ENCODE measurements at regions not wholly inside any gene's neighbourhood (a gene's known extent, or its start where the extent isn't known, plus 50 kb on each side); places are given as distances from the start of the nearest gene placed in this dataset.
"Not testable (repeated sequence)": the region's sequence is repeated elsewhere in the genome, so short reads cannot be mapped to it uniquely, and the experiment has no call there.

DNA sequence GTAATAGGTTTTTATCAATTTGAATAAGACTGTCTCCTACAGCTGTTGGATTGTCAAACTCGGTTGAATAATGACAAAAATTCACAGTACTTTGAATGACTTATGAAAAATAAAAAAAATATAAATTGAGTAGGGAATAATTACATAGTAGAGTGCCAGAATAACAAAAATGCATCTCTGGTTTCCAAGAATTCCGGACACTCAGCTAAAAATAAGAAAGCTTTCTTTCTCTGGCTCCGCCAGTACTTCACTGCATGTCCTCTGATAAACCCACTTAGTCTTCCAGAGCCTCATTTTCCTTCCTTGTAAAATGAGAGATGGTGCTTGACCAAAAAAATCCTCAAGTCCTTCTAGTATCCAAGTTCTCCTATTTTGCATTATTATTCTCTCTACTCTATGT is 374.6 kb upstream of the LUZP2 start:
- H3K27ac Mint-ChIP-seq, result no peak overlapping the region
- DNase-seq (ENCODE audit: low spot score in 2 of 2) (no peak), ATAC-seq (no peak)
- peaks cover 5 to 8% of the 10 kb centered on the region in 2 donors for H3K9me3 Mint-ChIP-seq
- no peaks in the 10 kb centered on the region for H3K36me3 Mint-ChIP-seq

DNA sequence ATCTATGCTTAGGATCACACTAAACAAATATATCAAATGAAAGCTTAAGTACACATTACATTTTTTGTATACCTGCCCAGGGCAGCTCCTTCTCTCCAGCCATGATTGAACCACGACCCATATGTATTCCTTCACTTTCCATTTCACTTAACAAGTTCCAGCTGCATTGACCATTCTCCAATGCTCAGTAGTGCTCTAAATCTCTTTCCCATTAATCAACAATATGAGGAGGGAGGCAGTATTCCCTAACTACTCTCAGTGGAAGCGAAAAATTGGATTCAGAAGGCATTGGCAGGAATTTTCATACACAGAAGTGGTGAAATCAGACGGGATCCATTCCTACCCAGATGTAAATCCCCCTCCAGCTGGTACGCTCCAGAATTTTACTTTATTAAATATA is 372.0 kb upstream of the LUZP2 start:
- Mint-ChIP-seq H3K9me3 (peaks cover 8 to 12% of the 10 kb centered on the region in 2 donors), H3K27ac (no peak overlapping the region), H3K36me3 (no peaks in the 10 kb centered on the region)
- DNase-seq (ENCODE audit: low spot score in 2 of 2) (no peak), ATAC-seq (no peak)

- no peak overlapping the region for H3K27ac Mint-ChIP-seq
- DNase-seq (ENCODE audit: low spot score in 2 of 2) (no peak), ATAC-seq (no peak)
- H3K9me3 Mint-ChIP-seq, result peaks cover 12% of the 10 kb centered on the region in 2 donors
- H3K36me3 Mint-ChIP-seq, result no peaks in the 10 kb centered on the region
Measured at GRCh38 chr11:24131698-24132097, 365.2 kb upstream of the LUZP2 start.

DNA sequence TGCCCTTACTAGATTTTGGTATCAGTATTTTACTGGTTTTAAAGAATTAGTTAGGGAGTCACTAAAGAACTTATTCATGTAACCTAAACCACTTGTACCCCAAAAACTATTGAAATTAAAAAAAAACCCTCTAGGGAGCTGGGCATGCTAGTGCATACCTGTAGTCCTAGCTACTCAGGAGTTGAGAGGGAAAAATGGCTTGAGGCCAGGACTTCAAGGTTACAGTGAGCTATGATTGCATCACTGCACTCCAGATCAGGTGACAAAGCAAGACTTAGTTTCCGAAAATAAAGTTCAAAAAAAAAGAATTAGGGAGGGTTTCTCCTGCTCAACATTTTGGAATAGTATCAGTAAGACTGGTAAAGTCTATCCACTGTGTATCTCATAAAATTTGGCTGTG is 364.4 kb upstream of the LUZP2 start:
- H3K36me3 Mint-ChIP-seq, result no peaks in the 10 kb centered on the region
- no peak for ATAC-seq
- H3K27ac Mint-ChIP-seq, result no peak overlapping the region

DNA sequence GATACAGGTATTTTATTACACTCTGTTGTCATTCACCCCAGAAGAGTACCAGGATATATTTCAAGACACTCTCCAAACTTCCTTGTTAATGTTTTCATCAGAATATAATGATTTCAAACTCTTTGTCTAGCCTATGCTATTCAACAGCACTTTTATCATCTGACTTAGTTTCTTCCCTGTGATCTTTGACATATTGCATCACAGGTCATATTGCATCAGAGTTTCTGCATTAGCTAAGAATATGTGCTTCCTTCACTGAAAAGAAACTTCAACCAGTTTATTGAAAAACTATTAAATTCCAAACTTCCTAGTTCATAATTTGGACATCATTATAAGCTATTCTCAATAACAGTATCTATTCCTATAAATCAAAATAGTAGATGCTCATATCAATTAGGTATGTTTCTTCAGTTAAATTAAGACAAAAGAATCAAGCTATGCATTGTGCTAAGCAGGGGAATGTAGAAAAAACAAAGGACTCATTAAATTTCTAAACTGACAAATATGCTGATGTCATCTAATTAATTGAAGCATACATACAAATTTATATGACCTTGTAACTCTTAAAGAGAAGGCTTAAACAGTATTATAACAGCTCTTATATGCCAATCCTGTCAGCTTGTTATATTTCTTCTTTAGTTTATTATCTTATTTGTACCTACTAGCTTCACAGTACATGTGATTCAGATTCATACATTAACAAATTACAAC is 361.8 kb upstream of the LUZP2 start:
- DNase-seq (ENCODE audit: low spot score in 2 of 2), result no peak
- no peak for ATAC-seq
- H3K9me3 Mint-ChIP-seq, result peaks cover 5 to 15% of the 10 kb centered on the region in 2 donors

More for the DNA sequence above, 364.4 kb upstream of the LUZP2 start:
- DNase-seq (ENCODE audit: low spot score in 2 of 2), result no peak
- peaks cover 12% of the 10 kb centered on the region in 2 donors for H3K9me3 Mint-ChIP-seq

GRCh38 chr11:24142062-24142461 is 354.8 kb upstream of the LUZP2 start:
- H3K9me3 Mint-ChIP-seq, result peaks cover 10 to 11% of the 10 kb centered on the region in 2 donors
- H3K27ac Mint-ChIP-seq, result no peak overlapping the region
- no peak for ATAC-seq
- DNase-seq (ENCODE audit: low spot score in 2 of 2), result no peak
- H3K36me3 Mint-ChIP-seq, result no peaks in the 10 kb centered on the region

More for the DNA sequence above, 361.8 kb upstream of the LUZP2 start:
- Mint-ChIP-seq H3K36me3 (no peaks in the 10 kb centered on the region), H3K27ac (no peak overlapping the region)

DNA sequence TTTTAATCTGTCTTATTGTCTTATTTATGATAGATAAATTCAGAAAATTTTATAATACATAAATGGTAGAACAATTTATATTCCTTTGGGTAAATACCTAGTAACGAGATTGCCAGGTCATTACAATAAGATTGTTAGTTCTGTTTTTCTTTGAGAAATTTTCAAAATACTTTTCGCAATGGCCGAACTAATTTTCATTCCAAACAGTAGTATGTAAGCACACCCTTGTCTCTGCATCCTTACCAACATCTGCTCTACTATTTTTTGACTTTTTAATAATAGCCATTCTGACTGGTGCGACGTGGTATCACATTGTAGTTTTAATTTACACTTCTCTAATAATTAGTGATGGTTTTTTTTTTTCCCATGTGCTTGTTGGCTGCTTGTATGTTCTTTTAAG is 351.4 kb upstream of the LUZP2 start:
- Mint-ChIP-seq H3K27ac (no peak overlapping the region), H3K9me3 (peaks cover 11 to 21% of the 10 kb centered on the region in 2 donors), H3K36me3 (no peaks in the 10 kb centered on the region)
- DNase-seq (ENCODE audit: low spot score in 2 of 2), result no peak
- ATAC-seq, result no peak

DNA sequence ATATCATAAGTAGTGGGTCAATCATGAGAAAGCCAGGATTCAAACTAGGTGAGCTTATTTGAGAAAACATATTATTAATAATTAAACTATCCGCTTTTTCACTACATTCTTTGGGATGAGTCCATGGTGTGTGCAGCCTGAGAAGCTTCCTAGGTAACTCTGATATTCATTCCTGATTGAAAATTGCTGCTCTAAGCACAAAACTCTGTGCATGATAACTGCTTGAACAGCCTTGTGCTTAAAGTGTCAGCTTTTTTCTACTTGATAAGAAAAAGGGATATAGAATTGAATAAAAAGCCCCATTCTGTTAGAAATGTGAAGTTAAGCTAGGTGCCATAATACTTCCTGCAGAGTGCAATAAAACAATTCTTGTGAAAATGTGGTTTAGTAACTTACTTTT is 343.5 kb upstream of the LUZP2 start:
- DNase-seq (ENCODE audit: low spot score in 2 of 2) (no peak), ATAC-seq (no peak)
- Mint-ChIP-seq H3K9me3 (peaks cover 9 to 10% of the 10 kb centered on the region in 2 donors), H3K36me3 (no peaks in the 10 kb centered on the region), H3K27ac (no peak overlapping the region)

DNA sequence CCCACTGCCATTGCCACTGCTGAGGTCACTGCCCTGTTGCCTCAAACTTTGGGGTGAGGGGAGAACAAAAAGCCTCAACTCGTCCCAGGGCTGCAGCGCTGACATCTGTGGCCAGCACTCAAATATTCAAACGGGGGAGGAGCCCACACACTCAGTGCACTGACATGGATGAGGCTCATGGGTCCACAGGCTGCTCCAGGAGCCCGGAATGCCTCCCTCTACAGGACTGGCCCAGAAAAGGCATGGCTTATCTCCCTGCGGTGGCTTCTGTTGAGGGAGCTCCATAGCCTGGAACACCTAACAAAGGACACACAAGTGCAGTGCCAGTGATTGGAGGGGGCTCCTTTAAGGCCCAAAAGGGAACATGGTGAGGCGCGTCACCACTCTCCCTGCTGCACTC is 341.1 kb upstream of the LUZP2 start:
- DNase-seq (ENCODE audit: low spot score in 2 of 2), result no peak
- peaks cover 5 to 6% of the 10 kb centered on the region in 2 donors for H3K9me3 Mint-ChIP-seq
- H3K27ac Mint-ChIP-seq, result no peak overlapping the region
- H3K36me3 Mint-ChIP-seq, result no peaks in the 10 kb centered on the region
- no peak for ATAC-seq

DNA sequence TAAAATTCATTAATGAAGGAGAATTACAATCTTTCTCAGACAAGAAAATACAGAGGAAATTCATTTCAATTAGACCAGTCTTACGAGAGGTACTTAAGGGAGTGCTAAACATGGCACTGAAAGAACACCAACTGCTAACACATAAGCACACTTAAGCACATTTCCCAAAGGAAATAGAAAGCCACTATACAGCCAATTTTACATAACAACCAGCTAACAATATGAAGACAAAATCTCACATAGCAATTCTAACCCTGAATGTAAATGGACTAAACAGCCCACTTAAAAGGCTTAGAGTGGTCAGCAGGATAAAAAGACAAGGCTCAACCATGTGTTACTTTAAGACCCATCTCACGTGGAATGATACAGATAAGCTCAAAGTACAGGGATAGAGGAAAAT is 339.5 kb upstream of the LUZP2 start:
- Mint-ChIP-seq H3K27ac (no peak overlapping the region), H3K36me3 (no peaks in the 10 kb centered on the region), H3K9me3 (peaks cover 5% of the 10 kb centered on the region in 2 donors)
- DNase-seq (ENCODE audit: low spot score in 2 of 2) (no peak), ATAC-seq (no peak)

DNA sequence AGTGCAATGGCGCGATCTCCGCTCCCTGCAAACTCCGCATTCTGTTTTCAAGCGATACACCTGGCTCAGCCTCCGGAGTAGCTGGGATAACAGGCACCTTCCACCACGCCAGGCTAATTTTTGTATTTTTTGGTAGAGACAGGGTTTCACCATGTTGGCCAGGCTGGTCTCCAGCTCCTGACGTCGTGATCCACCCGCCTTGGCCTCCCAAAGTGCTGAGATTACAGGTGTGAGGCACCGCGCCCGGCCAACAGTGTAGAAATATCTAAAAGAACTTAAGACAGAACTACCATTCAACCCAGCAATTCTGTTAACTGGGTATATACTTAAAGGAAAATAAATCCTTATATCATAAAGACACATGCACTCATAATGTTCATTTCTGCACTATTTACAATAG is 335.3 kb upstream of the LUZP2 start:
- ATAC-seq (no peak), DNase-seq (ENCODE audit: low spot score in 2 of 2) (no peak)
- Mint-ChIP-seq H3K9me3 (peaks cover 3 to 4% of the 10 kb centered on the region in 2 donors), H3K27ac (no peak overlapping the region), H3K36me3 (no peaks in the 10 kb centered on the region)

- ATAC-seq (no peak), DNase-seq (ENCODE audit: low spot score in 2 of 2) (no peak)
- no peaks in the 10 kb centered on the region for H3K36me3 Mint-ChIP-seq
- no peak overlapping the region for H3K27ac Mint-ChIP-seq
- peaks cover 3 to 4% of the 10 kb centered on the region in 2 donors for H3K9me3 Mint-ChIP-seq
Measured at GRCh38 chr11:24163146-24163545, 333.7 kb upstream of the LUZP2 start.

DNA sequence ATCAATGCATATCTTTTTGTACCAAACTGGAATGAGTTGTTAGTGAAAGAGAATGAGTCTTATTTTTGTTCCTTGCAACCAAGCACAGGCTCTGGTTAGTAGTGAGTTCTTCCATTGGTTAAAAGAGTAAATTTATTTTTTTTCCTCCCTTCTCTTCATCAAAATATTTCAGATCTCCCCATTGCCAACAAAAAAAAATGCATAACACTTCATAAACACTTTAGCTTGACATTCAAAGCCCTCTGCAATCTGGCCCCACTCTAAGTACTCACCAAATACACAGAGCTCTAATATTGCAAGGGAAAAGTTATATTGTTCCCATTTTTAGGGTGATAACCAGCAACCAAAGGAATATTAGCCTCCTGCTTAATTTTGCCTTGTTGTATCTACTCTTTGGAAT is 333.0 kb upstream of the LUZP2 start:
- H3K9me3 Mint-ChIP-seq, result peaks cover 3 to 4% of the 10 kb centered on the region in 2 donors
- ATAC-seq (no peak), DNase-seq (ENCODE audit: low spot score in 2 of 2) (no peak)
- no peaks in the 10 kb centered on the region for H3K36me3 Mint-ChIP-seq
- H3K27ac Mint-ChIP-seq, result no peak overlapping the region

- Mint-ChIP-seq H3K27ac (no peak overlapping the region), H3K36me3 (no peaks in the 10 kb centered on the region), H3K9me3 (no peaks in the 10 kb centered on the region)
- DNase-seq (ENCODE audit: low spot score in 2 of 2), result no peak
- no peak for ATAC-seq
Measured at GRCh38 chr11:24171869-24172268, 325.0 kb upstream of the LUZP2 start.

DNA sequence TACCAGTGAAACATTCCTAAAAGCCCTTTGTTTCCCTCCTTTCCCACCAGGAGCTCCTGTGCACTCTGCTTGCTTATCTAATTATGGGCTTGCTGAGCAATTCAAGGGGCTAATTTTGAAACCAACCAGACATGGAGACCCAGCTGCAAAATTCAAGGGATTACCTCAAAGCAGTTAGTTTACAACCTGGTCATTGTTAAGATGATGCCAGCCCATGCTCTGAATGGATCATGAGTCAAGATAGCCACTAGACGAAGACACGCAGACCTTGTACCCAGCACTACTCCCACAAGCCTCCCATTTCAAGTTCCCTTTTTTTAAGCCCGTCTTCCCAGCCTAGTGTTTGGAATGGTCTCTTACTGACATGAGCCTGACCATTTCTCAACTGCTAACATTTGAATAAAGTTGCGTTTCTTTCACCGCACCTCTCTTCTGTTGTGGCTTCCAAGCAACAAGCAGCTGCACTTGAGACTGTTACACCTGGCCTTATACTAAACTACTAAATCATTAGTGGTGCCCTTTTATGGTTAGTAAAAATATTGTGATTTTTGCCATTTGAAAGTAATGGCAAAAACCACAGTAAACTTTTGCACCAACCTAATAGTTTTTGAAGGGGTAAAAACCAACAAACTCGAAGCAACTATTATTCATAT is 315.3 kb upstream of the LUZP2 start:
- H3K9me3 Mint-ChIP-seq, result peaks cover 10 to 17% of the 10 kb centered on the region in 2 donors
- H3K27ac Mint-ChIP-seq, result no peak overlapping the region
- H3K36me3 Mint-ChIP-seq, result no peaks in the 10 kb centered on the region
- DNase-seq (ENCODE audit: low spot score in 2 of 2) (no peak), ATAC-seq (no peak)

GRCh38 chr11:24185535-24185934 is 311.3 kb upstream of the LUZP2 start:
- not testable (repeated sequence) for H3K36me3 Mint-ChIP-seq; ATAC-seq; DNase-seq (ENCODE audit: low spot score in 2 of 2); H3K27ac Mint-ChIP-seq
- H3K9me3 Mint-ChIP-seq, result peaks cover 10 to 12% of the 10 kb centered on the region in 2 donors

DNA sequence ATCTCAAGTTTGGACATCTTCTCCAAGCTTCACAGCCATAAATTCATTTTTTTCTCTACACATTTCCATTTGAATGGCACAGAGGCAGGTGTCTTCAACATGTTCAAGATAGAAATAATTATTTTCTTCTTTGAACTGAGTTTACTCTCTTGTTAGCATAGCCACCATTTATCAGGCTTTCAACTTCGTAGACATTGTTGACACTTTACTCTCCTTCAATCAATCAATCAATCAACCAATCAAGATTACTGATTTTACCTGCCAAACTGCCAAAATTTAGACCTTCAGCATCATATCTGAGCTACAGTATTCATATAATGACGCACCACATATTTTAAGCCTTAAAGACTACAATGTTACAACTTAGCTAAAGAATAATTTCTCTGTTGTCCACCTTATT is 300.1 kb upstream of the LUZP2 start:
- DNase-seq (ENCODE audit: low spot score in 2 of 2) (no peak), ATAC-seq (no peak)
- H3K27ac Mint-ChIP-seq, result no peak overlapping the region
- peaks cover 11 to 16% of the 10 kb centered on the region in 2 donors for H3K9me3 Mint-ChIP-seq
- H3K36me3 Mint-ChIP-seq, result peaks cover 5 to 10% of the 10 kb centered on the region in 2 donors

DNA sequence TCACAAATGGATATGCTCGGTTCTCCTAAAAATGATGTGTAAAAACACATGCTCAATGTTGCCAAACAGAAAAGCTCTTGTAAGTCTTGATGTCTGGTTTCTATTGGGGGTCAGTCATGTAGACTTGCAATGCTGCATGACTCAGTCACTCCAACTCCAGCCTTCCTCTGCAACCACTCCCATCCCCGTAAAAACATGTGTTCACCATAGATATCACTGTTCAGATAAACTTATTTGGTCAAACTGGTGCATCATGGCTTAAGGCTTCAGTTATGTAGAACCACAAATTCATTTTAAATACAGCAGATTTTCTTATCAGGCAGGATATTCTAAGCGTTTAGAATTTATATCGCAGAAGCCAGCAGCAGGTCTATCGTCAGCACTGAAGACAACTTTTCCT is 298.4 kb upstream of the LUZP2 start:
- peaks cover 0 to 12% of the 10 kb centered on the region in 2 donors for H3K9me3 Mint-ChIP-seq
- DNase-seq (ENCODE audit: low spot score in 2 of 2), result no peak
- ATAC-seq, result no peak
- H3K27ac Mint-ChIP-seq, result no peak overlapping the region
- peaks cover 0 to 6% of the 10 kb centered on the region in 2 donors for H3K36me3 Mint-ChIP-seq

Measured in activated naive CD4-positive, alpha-beta T cell treated with anti-CD3 and anti-CD28 coated beads, Interleukin-2, amount 50 U/mL, for 72 hours (primary cell).